Esophagus squamous epithelium (tissue), 4 donors: ENCODE measurements at regions not wholly inside any gene's neighbourhood (a gene's known extent, or its start where the extent isn't known, plus 50 kb on each side); places are given as distances from the start of the nearest gene placed in this dataset.

Experiments used
- CTCF ChIP-seq, 6 experiments: fragments of 450-650 bp in 4 of 6; fragments of 200-600 bp in 2 of 6; sonication (generic) in 2 of 6; IDR thresholded peaks; one replicate each; pipeline ENCODE4 v1.5.1; 2016 to 2019; ENCODE audit warnings: antibody characterized with exemption in 6 of 6, mild to moderate bottlenecking in 4 of 6, moderate library complexity in 4 of 6
- POLR2A ChIP-seq, 4 donors: fragments of 450-650 bp; IDR thresholded peaks; one replicate each; pipeline ENCODE4 v1.6.1; 2017; ENCODE audit warnings: antibody characterized with exemption in 4 of 4, mild to moderate bottlenecking in 4 of 4, moderate library complexity in 3 of 4

DNA sequence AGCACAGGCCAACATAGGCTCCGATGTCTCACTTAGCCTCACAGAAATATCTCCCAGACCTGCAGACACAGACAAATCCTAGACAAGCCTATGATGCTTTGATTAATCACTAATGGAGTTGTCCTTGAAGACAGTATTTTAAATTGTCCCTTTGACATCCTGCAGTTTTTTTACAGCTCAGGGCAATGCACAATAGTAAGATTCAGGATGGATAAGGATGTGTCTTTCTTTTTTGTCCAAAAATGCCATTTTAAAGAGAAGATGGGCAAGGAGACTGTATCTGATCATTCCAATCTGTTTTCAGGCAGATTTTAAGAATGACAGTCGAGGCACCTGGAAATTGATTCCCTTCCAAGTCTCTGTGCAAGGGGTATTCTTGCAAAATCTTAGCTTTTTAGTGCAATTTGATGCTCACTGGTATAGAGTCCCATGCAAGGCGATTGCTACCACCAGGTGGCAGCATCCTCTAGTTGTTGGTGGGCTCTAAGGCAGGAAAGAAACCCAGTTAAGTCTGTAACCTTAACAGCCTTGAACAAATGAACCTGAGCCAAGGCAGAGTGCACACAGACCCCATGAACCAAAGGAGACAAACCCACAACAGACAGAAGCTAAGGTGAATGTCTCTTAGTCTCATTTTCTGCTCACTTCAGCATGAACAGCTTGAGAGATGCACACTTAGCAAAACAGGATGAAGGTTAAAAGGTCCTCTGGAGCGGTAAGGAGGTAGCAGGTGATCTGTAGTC, 51.2 kb upstream of the MINAR1 start:
- TF ChIP-seq POLR2A (IDR thresholded peaks at IDR 0.05) (no peak), CTCF (IDR thresholded peaks at IDR 0.05) (peak; percentile 72 to 94 (median 81))
